ENCODE measurements at regions not wholly inside any gene's neighbourhood (a gene's known extent, or its start where the extent isn't known, plus 50 kb on each side); places are given as distances from the start of the nearest gene placed in this dataset.

- no peaks in the 10 kb centered on the region for H3K4me1 ChIP-seq (ENCODE audit: insufficient read depth)
- H3K36me3 ChIP-seq (replicated peaks; ENCODE audit: insufficient read depth, low read depth), result no peaks in the 10 kb centered on the region
- H2AFZ ChIP-seq, result no peak overlapping the region
- no peak overlapping the region for H3K4me3 ChIP-seq
- H3K9me2 ChIP-seq (replicated peaks; ENCODE audit: insufficient read depth), result no peaks in the 10 kb centered on the region
- WGBS (ENCODE audit: low lambda C conversion rate, missing lambda C conversion rate), result 68% methylated on average over 1 of the region's 1 CpG
- no peaks in the 10 kb centered on the region for H3K79me2 ChIP-seq
- no peaks in the 10 kb centered on the region for H3K27me3 ChIP-seq
- H3K27ac ChIP-seq, result no peak overlapping the region
- no peak for DNase-seq (ENCODE audit: low spot score)
- H3K4me2 ChIP-seq, result no peak overlapping the region
- H4K20me1 ChIP-seq (ENCODE audit: insufficient read depth, poor library complexity, severe bottlenecking), result no peaks in the 10 kb centered on the region
- H3K9me3 ChIP-seq (ENCODE audit: low read depth), result no peaks in the 10 kb centered on the region
- TF ChIP-seq EZH2 (IDR thresholded peaks at IDR 0.05; ENCODE audit: borderline replicate concordance) (no peak), EZH2phosphoT487 (IDR thresholded peaks at IDR 0.05; ENCODE audit: low read depth, severe bottlenecking, unreplicated experiment) (no peak), CTCF (IDR thresholded peaks at IDR 0.05; ENCODE audit: poor library complexity) (no peak)
Measured at GRCh38 chr5:8721536-8721935, 824.3 kb downstream of the SEMA5A start.

- H3K27ac ChIP-seq, result no peak overlapping the region
- no peaks in the 10 kb centered on the region for H4K20me1 ChIP-seq (ENCODE audit: insufficient read depth, poor library complexity, severe bottlenecking)
- H3K9me3 ChIP-seq (ENCODE audit: low read depth), result no peaks in the 10 kb centered on the region
- DNase-seq (ENCODE audit: low spot score), result no peak
- H3K36me3 ChIP-seq (replicated peaks; ENCODE audit: insufficient read depth, low read depth), result no peaks in the 10 kb centered on the region
- H3K79me2 ChIP-seq, result no peaks in the 10 kb centered on the region
- H3K4me3 ChIP-seq, result no peak overlapping the region
- H3K4me1 ChIP-seq (ENCODE audit: insufficient read depth), result no peaks in the 10 kb centered on the region
- H3K27me3 ChIP-seq, result no peaks in the 10 kb centered on the region
- 80% methylated on average over 11 of the region's 11 CpGs for WGBS (ENCODE audit: low lambda C conversion rate, missing lambda C conversion rate)
- no peak overlapping the region for H2AFZ ChIP-seq
- TF ChIP-seq CTCF (IDR thresholded peaks at IDR 0.05; ENCODE audit: poor library complexity) (no peak), EZH2phosphoT487 (IDR thresholded peaks at IDR 0.05; ENCODE audit: low read depth, severe bottlenecking, unreplicated experiment) (no peak), EZH2 (IDR thresholded peaks at IDR 0.05; ENCODE audit: borderline replicate concordance) (no peak)
- no peaks in the 10 kb centered on the region for H3K9me2 ChIP-seq (replicated peaks; ENCODE audit: insufficient read depth)
- H3K4me2 ChIP-seq, result no peak overlapping the region
Measured at GRCh38 chr5:8726383-8727036, 819.4 kb downstream of the SEMA5A start.

GRCh38 chr5:8727396-8727795 lies 818.5 kb downstream of the SEMA5A start:
- Histone ChIP-seq H3K27ac (no peak overlapping the region), H3K36me3 (replicated peaks; ENCODE audit: insufficient read depth, low read depth) (no peaks in the 10 kb centered on the region), H3K4me1 (ENCODE audit: insufficient read depth) (no peaks in the 10 kb centered on the region), H3K9me3 (ENCODE audit: low read depth) (no peaks in the 10 kb centered on the region), H2AFZ (no peak overlapping the region), H3K27me3 (no peaks in the 10 kb centered on the region), H3K9me2 (replicated peaks; ENCODE audit: insufficient read depth) (no peaks in the 10 kb centered on the region), H3K4me3 (no peak overlapping the region), H3K79me2 (no peaks in the 10 kb centered on the region), H3K4me2 (no peak overlapping the region), H4K20me1 (ENCODE audit: insufficient read depth, poor library complexity, severe bottlenecking) (no peaks in the 10 kb centered on the region)
- no peak for DNase-seq (ENCODE audit: low spot score)
- WGBS (ENCODE audit: low lambda C conversion rate, missing lambda C conversion rate), result 83% methylated on average over 4 of the region's 4 CpGs
- TF ChIP-seq EZH2phosphoT487 (IDR thresholded peaks at IDR 0.05; ENCODE audit: low read depth, severe bottlenecking, unreplicated experiment) (no peak), EZH2 (IDR thresholded peaks at IDR 0.05; ENCODE audit: borderline replicate concordance) (no peak), CTCF (IDR thresholded peaks at IDR 0.05; ENCODE audit: poor library complexity) (no peak)
